Renal cortex interstitium (tissue), 11 donors: ENCODE measurements at regions not wholly inside any gene's neighbourhood (a gene's known extent, or its start where the extent isn't known, plus 50 kb on each side); places are given as distances from the start of the nearest gene placed in this dataset.
A peak's percentile ranks its signal among the peaks of the same experiment; 100 is the strongest.

Experiments
- DNase-seq, 11 donors: peaks; one replicate each; pipeline ENCODE4 v3.0.0-alpha.2; 2013; ENCODE audit warnings: low read depth in 9 of 11, low spot score in 4 of 11; ENCODE audit errors: extremely low read depth in 1 of 11

DNA sequence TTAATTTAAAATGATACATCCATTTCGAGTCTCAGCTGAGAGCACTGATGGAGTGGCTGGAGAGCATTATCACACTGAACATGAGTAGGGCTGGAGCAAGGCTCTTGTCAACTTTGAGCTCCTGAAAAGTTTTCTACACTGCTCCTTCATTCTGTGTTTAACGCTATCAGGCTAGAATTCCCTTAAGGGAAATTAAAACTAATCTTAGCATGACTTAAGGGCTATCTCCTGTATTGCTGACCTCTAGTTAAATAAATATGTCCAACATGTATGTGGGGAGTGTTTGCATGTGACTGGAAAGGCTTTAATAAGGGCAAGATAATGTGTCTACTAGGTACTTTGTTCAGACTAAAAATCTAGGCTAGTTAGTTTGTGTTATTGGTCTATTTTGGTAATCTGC is 116.7 kb upstream of the CAND1 start:
- DNase-seq: peak in 7 of 11 donors; percentile 12 to 50 (median 38)

DNA sequence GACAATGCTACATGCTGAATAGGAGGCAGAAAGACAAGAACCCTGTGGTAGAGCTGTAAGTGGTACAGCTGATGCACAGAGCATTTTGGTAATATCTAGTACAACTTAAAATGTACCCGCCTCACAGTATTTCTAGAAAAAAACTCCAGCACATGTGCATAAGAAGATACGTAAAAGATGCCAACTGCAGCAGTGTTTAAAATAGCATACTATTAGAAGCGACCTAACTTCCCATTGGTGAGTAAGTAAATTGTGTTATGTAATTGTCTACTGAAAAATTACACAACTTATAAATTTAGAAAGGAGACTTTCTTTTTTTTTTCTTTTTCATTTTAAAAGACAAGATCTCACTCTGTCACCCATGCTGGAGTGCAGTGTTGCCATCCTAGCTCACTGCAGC is 114.3 kb upstream of the CAND1 start:
- DNase-seq: no peak

DNA sequence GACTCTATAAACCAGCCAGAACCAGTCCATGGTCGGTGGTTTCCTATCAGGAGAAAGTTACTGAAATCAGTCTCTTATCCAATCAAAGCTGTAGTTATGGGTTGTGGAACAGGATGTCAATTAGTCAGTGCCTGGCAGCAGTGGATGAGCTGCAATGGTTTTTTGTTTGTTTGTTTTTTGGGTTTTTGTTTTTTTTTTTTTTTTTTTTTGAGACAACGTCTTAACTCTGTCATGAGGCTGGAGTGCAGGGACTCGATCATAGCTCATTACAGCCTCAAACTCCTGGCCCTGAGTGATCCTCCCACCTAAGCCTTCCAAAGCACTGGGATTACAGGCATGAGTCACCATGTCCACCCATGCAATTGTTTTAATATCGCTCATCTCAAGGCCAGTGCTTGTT is 113.3 kb upstream of the CAND1 start:
- DNase-seq: no peak

DNA sequence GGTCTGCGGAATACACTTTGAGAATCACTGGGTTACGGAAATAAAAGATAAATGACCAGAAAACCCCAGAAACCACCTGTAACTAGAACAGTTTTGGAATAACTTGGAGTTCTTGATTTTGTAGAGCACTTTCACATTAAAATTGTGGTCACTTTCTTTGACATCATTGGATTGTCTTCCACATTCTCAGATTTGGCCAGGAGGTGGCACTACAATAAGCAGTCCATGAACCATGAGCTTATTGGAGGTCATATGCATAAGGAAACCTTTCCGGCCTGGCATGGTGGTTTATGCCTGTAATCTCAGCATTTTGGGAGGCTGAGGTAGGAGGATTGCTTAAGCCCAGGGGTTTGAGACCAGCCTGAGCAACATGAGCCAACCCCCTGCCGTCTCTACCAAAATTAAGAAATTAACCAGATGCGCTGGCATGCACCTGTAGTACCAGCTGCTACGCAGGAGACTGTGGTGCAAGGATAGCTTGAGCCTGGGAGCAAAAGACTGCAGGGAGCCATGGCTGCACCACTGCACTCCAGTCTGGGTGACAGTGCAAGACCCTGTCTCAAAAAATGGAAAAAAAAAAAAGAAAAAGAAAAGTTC is 107.7 kb upstream of the CAND1 start:
- no peak for DNase-seq

DNA sequence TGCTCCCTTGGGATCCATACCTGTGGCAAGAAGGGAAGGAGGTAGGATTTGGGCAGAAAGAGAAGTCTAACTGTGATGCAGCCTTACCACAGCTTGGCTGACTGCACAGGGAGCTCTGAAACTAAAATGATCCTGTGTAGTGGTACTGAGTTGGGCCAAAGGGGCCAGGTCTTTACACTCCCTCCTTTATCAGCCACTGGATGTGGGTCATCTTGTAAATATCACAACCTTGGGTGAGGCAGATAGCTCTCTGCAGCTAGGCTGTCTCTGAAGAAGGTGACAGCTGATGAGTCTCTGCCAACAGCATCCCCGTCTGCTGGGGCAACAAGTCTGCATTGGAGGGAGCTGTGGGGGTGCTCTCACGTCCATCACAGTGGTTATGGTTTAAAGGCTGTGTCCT is 95.9 kb upstream of the CAND1 start:
- no peak for DNase-seq

DNA sequence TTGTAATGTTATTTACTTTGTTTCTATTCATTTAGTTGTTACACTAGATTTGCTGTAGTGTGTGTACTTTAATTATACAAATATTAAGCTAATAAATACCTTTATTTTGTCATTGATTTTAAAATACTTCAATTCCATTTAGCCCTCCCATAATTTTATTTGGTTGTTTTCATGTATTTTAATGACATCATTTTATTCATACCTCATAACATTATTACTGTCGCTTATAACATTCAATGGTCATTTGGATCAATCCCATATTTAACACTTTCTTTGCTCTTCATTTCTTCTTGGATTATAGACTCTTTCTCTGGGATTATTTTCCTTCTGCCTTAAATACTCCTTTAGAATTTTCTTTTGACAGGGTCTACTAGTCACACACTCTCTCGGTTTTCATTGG is 86.6 kb upstream of the CAND1 start:
- no peak for DNase-seq

DNA sequence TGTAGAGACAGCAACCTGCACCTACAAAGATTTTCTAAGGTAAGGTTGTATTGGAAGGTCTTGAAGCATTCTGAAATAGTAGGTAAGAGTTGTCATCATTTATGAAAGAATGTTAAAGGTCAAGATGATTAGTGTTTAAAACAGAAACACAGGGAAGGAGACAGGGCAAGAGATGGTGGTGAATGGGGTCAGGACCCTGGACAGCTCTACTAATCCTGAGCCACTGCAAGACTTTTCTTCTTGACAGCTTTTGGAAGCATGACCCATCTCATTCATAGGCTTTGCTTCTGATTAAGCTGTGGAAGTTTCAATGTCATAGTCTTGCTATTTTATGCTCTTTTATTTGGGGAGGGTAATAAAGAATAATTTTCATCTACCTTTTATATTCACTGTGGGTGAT is 75.5 kb upstream of the CAND1 start:
- peak; percentile 9 to 58 (median 42) for DNase-seq

DNA sequence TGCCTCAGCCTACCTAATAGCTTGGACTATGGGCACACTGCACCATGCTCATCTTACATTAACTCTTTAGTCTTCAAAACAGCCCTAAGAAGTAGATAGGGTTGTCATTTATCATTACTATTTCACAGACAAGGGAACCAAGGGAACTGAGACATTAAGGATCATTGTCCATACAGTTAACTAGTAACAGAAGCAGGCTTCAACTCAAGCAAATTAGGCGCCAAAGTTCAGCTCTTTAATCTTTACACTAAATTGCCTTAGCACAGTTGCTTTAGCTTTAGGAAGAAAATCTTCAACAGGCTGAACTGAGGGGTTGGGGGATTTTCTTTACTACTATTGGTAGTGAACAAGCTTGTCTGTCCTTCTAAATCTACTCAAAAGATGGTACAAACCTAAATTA is 68.8 kb upstream of the CAND1 start:
- no peak for DNase-seq

DNA sequence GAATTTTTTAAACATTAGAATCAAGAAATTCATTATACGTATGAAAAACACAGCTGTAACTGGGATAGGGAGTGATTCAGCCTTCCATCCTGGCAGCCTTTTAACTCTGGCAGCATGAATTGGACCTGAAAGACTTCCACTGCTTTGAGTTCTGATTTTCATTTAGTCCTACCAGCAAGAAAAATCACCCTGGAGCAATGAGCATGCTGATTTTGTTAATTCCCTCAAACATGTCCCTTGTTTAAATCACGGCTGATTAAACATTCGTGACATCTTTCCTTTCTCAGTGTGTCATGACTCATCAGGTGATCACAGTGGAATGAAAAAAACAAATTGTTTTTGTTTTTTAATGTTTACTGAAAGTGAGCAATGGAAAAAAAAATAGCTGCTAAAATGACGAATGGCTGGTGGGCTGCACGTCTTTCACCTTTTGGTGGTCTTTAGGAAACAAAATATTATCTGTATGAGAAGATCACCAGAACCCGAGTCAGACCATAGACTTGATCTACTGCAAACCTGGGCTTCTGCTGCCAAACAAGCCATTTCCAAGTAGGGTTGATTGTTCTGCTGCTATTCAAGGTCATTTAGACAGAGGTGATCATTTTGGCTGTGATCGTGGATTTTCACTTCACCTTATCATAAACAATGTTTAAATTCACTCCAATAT is 67.0 kb upstream of the CAND1 start:
- no peak for DNase-seq

DNA sequence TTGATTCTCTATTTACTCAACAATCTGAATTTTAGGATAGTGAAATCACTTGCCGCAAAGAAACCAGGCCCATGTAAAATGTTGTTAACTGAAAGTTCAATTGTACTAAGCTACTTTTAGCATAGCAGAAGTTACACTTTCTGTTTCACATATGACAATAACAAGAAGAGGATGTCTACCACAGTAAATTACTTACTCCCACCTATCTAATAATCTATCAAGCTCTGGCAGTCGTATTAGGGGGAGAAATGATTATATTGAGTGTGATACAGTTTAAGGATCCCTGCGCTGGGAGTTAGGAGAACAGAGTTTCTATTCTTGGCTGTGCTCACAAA is 66.5 kb upstream of the CAND1 start:
- no peak for DNase-seq

DNA sequence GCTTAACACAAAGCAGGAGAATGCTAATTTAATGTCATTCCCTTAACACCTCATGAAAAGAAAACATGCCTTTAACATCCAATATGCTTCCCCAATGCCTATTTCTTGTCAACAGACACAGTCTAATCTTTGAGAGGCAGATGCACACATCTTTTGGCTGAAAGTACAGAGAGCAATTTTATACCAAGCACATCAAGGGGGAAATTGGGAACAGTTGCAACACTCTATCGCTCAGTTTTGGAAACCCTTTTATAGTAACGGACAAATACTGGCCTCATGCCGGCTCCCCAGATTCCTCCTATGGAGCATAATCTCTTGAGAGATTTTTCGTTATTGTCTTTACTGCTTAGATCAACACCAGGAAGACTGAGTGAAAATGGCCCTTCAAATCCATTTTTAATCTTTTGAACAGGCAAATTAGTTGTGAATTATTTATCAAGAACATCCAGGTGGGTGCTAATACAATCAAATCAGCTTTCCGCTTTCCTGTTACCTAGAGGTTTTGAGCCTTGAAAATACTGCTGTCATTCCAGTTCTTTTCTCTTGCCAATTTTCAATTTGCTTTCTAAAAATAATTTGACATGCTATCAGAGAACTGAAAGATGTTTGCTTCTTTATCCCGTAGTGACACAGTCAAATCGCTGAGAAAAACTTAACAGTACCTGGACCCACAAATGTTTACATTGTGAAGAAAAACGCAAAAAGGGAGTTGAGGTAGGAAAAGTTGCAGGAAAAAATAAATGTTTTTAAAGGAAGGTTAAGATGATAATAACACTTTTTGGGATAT is 60.7 kb upstream of the CAND1 start:
- no peak for DNase-seq

DNA sequence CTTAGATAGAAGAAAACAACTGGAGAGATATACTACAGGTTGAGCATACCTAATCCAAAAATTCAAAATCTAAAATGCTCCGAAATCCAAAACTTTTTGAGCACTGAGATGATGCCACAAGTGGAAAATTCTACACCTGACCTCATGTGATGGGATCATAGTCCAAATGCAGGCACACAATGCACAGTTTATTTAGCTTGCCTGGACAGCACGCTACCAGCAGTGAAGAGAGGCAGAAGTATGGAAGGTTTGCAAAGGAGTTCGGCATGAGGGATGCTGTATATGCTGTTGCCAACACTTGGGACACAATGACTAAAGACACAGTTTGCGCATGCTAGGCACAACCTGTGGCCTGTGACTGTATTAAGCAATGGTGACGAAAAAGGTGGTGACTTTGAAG is 58.1 kb upstream of the CAND1 start:
- no peak for DNase-seq

DNA sequence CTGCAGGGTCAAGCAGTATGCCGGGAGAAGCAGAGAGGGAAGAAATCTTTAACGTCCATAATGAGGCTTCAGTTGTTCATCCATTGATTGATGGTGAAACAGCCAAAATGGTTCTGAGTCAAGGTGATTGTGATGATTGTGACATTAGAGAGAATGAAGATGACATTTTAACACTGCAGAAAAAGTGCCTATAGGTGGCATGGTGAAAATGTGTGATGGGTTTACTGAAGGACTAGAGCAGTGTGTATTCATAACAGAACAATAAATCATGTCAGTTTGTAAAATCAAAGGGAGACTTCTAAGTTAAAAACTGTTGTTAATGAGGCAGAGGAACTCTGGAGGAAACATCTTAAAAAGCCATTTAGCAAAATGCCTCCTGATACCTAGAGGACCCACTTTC is 57.7 kb upstream of the CAND1 start:
- DNase-seq: no peak

DNA sequence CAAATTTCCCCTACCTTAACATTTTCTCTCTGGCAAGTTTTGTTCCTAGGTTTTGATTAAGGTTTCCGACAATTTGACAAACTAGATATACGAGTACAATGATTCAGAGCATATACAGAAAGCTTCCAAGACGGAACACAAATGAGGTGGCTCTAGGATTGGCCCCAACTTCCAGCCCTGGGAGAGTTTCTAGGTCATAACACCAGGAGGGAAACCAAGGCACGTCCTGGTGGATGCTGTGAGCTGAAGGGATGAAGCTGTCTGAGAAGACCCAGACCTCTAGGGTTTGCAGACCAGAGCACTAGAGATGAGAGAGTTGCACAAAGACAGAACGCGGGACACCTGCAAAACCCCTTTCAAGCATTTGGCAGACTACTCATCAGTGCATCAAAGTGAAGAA is 51.5 kb upstream of the CAND1 start:
- DNase-seq: no peak
